Endothelial cell (in vitro differentiated cells): ENCODE measurements at regions not wholly inside any gene's neighbourhood (a gene's known extent, or its start where the extent isn't known, plus 50 kb on each side); places are given as distances from the start of the nearest gene placed in this dataset.

ENCODE experiments used
- DNase-seq: peaks from one replicate; pipeline ENCODE4 v3.0.0; 2021; ENCODE audit warnings: low spot score
- H3K27ac Mint-ChIP-seq: one replicate; pipeline ENCODE4 v1.8.0; 2021; ENCODE audit warnings: mixed read lengths, inconsistent platforms; ENCODE audit not compliant: unreplicated experiment
- H3K27me3 Mint-ChIP-seq: one replicate; pipeline ENCODE4 v1.8.0; 2021; ENCODE audit warnings: mild to moderate bottlenecking, moderate library complexity, mixed read lengths, inconsistent platforms; ENCODE audit not compliant: unreplicated experiment
- H3K36me3 Mint-ChIP-seq: one replicate; pipeline ENCODE4 v1.8.0; 2021; ENCODE audit warnings: mild to moderate bottlenecking, low read depth, mixed read lengths, inconsistent platforms; ENCODE audit not compliant: unreplicated experiment
- H3K4me1 Mint-ChIP-seq: one replicate; pipeline ENCODE4 v1.8.0; 2021; ENCODE audit warnings: mild to moderate bottlenecking, mixed read lengths, inconsistent platforms; ENCODE audit not compliant: unreplicated experiment
- H3K4me3 Mint-ChIP-seq: one replicate; pipeline ENCODE4 v1.8.0; 2021; ENCODE audit warnings: mild to moderate bottlenecking, mixed read lengths, inconsistent platforms; ENCODE audit not compliant: unreplicated experiment
- H3K9me3 Mint-ChIP-seq: one replicate; pipeline ENCODE4 v1.8.0; 2021; ENCODE audit warnings: mixed read lengths, inconsistent platforms; ENCODE audit not compliant: unreplicated experiment
- CTCF ChIP-seq: fragments of 200-600 bp; sonication (generic); IDR thresholded peaks from one replicate; pipeline ENCODE4 v1.5.0; 2021; ENCODE audit warnings: antibody characterized with exemption; ENCODE audit not compliant: unreplicated experiment

- Mint-ChIP-seq H3K9me3 (no peaks in the 10 kb centered on the region), H3K36me3 (no peaks in the 10 kb centered on the region), H3K27me3 (no peaks in the 10 kb centered on the region), H3K27ac (no peak overlapping the region), H3K4me3 (no peak overlapping the region), H3K4me1 (no peaks in the 10 kb centered on the region)
- DNase-seq, result no peak
- TF ChIP-seq CTCF, result no peak
Observed at GRCh38 chr20:48162621-48163020, 377.3 kb upstream of the SULF2 start.

- no peak for DNase-seq
- Mint-ChIP-seq H3K36me3 (peaks cover 4% of the 10 kb centered on the region), H3K27ac (no peak overlapping the region), H3K9me3 (no peaks in the 10 kb centered on the region), H3K4me3 (no peak overlapping the region), H3K27me3 (no peaks in the 10 kb centered on the region), H3K4me1 (no peaks in the 10 kb centered on the region)
- TF ChIP-seq CTCF, result no peak
Observed at GRCh38 chr20:48159145-48160008, 374.1 kb upstream of the SULF2 start.

GRCh38 chr20:48158014-48158413, 372.7 kb upstream of the SULF2 start:
- Mint-ChIP-seq H3K27ac (no peak overlapping the region), H3K27me3 (peaks cover 3% of the 10 kb centered on the region), H3K9me3 (no peaks in the 10 kb centered on the region), H3K36me3 (peaks cover 4% of the 10 kb centered on the region), H3K4me3 (no peak overlapping the region), H3K4me1 (no peaks in the 10 kb centered on the region)
- no peak for DNase-seq
- TF ChIP-seq CTCF, result no peak

- H3K9me3 Mint-ChIP-seq, result no peaks in the 10 kb centered on the region
- peaks cover 3% of the 10 kb centered on the region for H3K27me3 Mint-ChIP-seq
- no peak for DNase-seq
- no peak overlapping the region for H3K27ac Mint-ChIP-seq
- no peak overlapping the region for H3K4me3 Mint-ChIP-seq
- peaks cover 4% of the 10 kb centered on the region for H3K36me3 Mint-ChIP-seq
- no peaks in the 10 kb centered on the region for H3K4me1 Mint-ChIP-seq
- no peak for TF ChIP-seq CTCF
Observed at GRCh38 chr20:48156951-48157700, 371.8 kb upstream of the SULF2 start.

- no peak for TF ChIP-seq CTCF
- peaks cover 4% of the 10 kb centered on the region for H3K36me3 Mint-ChIP-seq
- no peaks in the 10 kb centered on the region for H3K9me3 Mint-ChIP-seq
- H3K27ac Mint-ChIP-seq, result no peak overlapping the region
- no peak overlapping the region for H3K4me3 Mint-ChIP-seq
- peaks cover 3% of the 10 kb centered on the region for H3K27me3 Mint-ChIP-seq
- no peaks in the 10 kb centered on the region for H3K4me1 Mint-ChIP-seq
- no peak for DNase-seq
Observed at GRCh38 chr20:48156521-48156920, 371.2 kb upstream of the SULF2 start.
